HG03066 (cell line): ENCODE measurements at regions not wholly inside any gene's neighbourhood (a gene's known extent, or its start where the extent isn't known, plus 50 kb on each side); places are given as distances from the start of the nearest gene placed in this dataset.
A peak's percentile ranks its signal among the peaks of the same experiment; 100 is the strongest.
"Not testable (repeated sequence)": the region's sequence is repeated elsewhere in the genome, so short reads cannot be mapped to it uniquely, and the experiment has no call there.

Experiments used
- ATAC-seq: cut with Tn5 transposase; IDR thresholded peaks from one replicate; pipeline ENCODE4 v1.9.1; 2021; ENCODE audit warnings: low read depth; ENCODE audit not compliant: unreplicated experiment

- no peak for ATAC-seq
Observed at GRCh38 chr11:100528872-100529416, 158.1 kb upstream of the ARHGAP42 start.

GRCh38 chr11:100531290-100531689 lies 155.8 kb upstream of the ARHGAP42 start:
- not testable (repeated sequence) for ATAC-seq

- ATAC-seq, result no peak
Observed at GRCh38 chr11:100536979-100537378, 150.1 kb upstream of the ARHGAP42 start.

GRCh38 chr11:100543386-100543785 lies 143.7 kb upstream of the ARHGAP42 start:
- ATAC-seq, result no peak

GRCh38 chr11:100545556-100545955 lies 141.5 kb upstream of the ARHGAP42 start:
- no peak for ATAC-seq

GRCh38 chr11:100545970-100546369 lies 141.1 kb upstream of the ARHGAP42 start:
- no peak for ATAC-seq

- ATAC-seq, result no peak
Observed at GRCh38 chr11:100546714-100547113, 140.4 kb upstream of the ARHGAP42 start.

- ATAC-seq, result no peak
Observed at GRCh38 chr11:100550298-100550697, 136.8 kb upstream of the ARHGAP42 start.

- ATAC-seq, result no peak
Observed at GRCh38 chr11:100550912-100551632, 136.0 kb upstream of the ARHGAP42 start.

GRCh38 chr11:100555931-100556330 lies 131.2 kb upstream of the ARHGAP42 start:
- ATAC-seq, result no peak

- ATAC-seq, result no peak
Observed at GRCh38 chr11:100556781-100557180, 130.3 kb upstream of the ARHGAP42 start.

- ATAC-seq, result no peak
Observed at GRCh38 chr11:100557830-100558611, 129.1 kb upstream of the ARHGAP42 start.

- ATAC-seq, result no peak
Observed at GRCh38 chr11:100560606-100561005, 126.5 kb upstream of the ARHGAP42 start.

GRCh38 chr11:100561323-100561722 lies 125.8 kb upstream of the ARHGAP42 start:
- ATAC-seq, result no peak

- no peak for ATAC-seq
Observed at GRCh38 chr11:100562128-100562527, 125.0 kb upstream of the ARHGAP42 start.

- no peak for ATAC-seq
Observed at GRCh38 chr11:100563541-100564280, 123.4 kb upstream of the ARHGAP42 start.

GRCh38 chr11:100573911-100574513 lies 113.1 kb upstream of the ARHGAP42 start:
- ATAC-seq, result no peak

GRCh38 chr11:100574894-100575769 lies 112.0 kb upstream of the ARHGAP42 start:
- ATAC-seq, result no peak

GRCh38 chr11:100575860-100576717 lies 111.0 kb upstream of the ARHGAP42 start:
- ATAC-seq, result peak; percentile 54
